Esophagus squamous epithelium (tissue), 4 donors: ENCODE measurements at regions not wholly inside any gene's neighbourhood (a gene's known extent, or its start where the extent isn't known, plus 50 kb on each side); places are given as distances from the start of the nearest gene placed in this dataset.

ENCODE experiments used
- POLR2A ChIP-seq, 4 donors: fragments of 450-650 bp; IDR thresholded peaks; one replicate each; pipeline ENCODE4 v1.6.1; 2017; ENCODE audit warnings: antibody characterized with exemption in 4 of 4, mild to moderate bottlenecking in 4 of 4, moderate library complexity in 3 of 4
- TF ChIP-seq, protein P1 (sequence below), 6 experiments: fragments of 450-650 bp in 4 of 6; fragments of 200-600 bp in 2 of 6; sonication (generic) in 2 of 6; IDR thresholded peaks; one replicate each; pipeline ENCODE4 v1.5.1; 2016 to 2019; ENCODE audit warnings: antibody characterized with exemption in 6 of 6, mild to moderate bottlenecking in 4 of 6, moderate library complexity in 4 of 6

DNA sequence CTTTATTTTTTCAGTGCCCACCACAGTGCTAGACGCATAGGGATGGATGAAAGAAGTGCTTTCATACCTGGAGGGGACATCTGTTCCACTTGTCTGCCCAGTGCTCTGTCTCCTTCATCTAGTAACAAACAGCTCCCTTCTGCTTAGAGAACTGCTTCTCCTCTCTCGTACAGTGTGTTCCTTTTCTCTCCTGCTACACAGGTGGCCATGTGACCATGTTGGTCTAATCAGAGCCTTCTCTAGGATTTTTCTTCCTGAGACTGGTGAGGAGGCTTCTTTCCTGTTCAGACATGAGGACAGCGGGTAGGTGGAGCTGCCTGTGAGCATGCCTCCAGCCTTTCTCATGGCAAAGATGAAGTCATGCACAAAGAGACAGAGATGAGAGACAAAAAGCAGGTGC, 182.7 kb downstream of the TMEM132E start:
- TF ChIP-seq, protein P1, sequence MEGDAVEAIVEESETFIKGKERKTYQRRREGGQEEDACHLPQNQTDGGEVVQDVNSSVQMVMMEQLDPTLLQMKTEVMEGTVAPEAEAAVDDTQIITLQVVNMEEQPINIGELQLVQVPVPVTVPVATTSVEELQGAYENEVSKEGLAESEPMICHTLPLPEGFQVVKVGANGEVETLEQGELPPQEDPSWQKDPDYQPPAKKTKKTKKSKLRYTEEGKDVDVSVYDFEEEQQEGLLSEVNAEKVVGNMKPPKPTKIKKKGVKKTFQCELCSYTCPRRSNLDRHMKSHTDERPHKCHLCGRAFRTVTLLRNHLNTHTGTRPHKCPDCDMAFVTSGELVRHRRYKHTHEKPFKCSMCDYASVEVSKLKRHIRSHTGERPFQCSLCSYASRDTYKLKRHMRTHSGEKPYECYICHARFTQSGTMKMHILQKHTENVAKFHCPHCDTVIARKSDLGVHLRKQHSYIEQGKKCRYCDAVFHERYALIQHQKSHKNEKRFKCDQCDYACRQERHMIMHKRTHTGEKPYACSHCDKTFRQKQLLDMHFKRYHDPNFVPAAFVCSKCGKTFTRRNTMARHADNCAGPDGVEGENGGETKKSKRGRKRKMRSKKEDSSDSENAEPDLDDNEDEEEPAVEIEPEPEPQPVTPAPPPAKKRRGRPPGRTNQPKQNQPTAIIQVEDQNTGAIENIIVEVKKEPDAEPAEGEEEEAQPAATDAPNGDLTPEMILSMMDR (IDR thresholded peaks at IDR 0.05) = no peak
- TF ChIP-seq POLR2A (IDR thresholded peaks at IDR 0.05) = no peak
